Anterior cingulate cortex (tissue), 58 donors: ENCODE measurements at regions not wholly inside any gene's neighbourhood (a gene's known extent, or its start where the extent isn't known, plus 50 kb on each side); places are given as distances from the start of the nearest gene placed in this dataset.

Experiments used
- DNase-seq, 58 donors: peaks; one replicate each; lab custom pipeline; 2025; lab: John Stamatoyannopoulos, UW

DNA sequence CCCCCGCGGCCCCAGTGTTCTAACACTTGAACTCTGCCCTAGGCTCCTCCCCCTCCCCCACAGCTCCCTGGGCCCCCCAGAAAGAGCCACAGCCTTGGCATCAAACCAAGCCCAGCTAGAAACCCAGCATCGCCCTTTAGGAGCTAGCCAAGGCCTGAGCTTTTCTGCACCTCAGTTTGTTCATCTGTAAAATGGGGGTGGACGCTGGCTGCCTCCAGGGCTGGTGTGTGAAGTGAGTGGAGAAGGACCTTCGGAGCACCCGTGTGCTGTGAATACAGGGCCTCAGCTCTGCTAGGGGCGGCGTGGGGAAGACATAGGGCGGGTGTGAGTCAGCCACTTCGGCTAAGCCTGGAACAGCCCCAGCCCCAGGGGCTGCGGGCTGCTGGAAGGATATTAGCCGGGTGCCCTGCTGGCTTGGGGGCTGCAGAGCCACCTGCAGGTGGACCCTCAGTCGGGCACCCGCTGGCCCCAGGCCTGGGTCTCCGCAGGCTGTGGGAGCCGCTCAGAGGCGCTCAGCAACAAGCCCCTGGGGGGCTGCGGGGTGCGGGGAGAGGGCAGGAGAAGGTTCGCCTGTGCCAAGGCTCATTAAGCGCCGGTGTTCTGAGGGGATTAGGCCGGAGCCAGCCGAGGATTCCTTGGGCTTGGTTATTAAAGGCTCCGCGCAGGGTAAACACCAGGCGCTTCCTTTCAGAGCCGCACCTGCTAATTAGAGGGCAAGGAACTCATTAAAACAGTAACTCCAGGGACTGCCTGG, 217.0 kb upstream of the CIBAR2 start:
- peak in 10 of 58 donors; percentile 2 to 59 (median 28) for DNase-seq

DNA sequence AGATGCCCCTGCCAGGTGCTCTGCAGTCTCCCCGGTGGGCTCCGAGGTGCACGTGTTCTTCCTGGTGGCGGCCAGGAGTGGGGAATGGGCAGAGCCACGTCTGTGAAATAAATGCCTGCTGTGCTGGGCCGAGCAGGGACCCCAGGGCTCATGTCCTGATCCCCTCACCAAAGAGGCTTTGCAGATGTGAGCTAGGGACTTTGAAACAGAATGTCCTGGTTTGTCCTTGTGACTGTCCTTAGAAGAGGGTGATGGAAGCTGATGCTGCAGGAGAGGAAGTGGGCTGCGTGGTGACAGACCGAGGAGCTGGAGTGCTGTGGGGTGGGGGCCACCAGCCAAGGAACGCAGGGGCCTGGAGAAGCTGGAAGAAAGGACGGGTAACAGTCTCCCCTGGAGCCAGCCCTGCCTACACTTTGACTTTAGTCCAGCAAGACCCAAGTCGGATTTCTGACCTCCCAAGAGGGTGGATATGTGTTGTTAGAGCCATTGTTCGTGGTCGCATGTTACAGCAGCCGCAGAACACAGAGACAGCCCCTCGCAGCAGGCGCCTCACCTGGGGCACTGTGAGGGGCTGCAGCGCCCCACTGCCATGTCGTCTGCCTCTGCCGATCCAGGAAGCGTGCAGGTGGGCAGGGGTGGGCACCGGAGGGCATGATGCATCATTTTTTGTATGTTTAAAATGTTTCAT, 217.9 kb upstream of the CIBAR2 start:
- no peak for DNase-seq

DNA sequence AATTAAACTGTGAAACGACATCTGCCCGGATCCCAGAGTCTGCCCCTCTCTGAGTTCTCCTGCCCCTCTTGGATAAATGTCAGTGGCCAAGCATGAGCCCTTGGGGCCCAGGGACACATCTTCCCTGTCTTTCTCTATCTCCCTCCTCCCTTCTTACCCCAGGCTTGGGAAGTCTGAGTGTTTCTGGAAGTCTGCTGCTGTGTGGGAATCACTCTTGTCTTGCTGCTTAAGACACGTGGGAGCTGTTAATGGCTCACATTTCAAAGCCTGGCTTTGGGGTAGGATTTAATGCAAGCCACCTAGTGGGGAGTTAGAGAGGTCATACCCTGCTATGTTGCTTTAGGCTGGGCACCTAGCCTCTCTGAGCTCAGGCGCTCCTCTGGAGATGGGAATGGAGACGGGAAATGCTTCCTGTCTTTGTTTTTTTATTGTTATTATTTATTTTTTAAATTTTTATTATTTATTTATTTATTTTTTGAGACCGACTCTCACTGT, 218.5 kb upstream of the CIBAR2 start:
- peak in 1 of 58 donors; percentile 53 for DNase-seq

DNA sequence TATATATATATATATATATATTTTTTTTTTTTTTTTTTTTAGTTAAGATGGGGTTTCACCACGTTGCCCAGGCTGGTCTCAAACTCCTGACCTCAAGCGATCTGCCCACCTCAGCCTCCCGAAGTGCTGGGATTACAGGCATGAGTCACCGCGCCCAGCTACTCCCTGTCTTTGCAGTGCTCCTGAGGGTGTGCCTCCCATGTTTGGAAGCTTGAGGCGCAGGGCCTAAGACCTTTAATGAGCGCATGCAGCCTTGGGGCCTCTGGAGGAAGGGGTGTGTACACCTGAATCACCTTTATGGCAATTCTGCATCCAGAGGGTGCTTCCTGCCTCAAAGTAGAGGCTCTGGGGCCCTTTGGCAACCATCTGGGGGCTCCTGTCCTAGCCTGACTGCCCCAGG, 219.4 kb upstream of the CIBAR2 start:
- no peak for DNase-seq

DNA sequence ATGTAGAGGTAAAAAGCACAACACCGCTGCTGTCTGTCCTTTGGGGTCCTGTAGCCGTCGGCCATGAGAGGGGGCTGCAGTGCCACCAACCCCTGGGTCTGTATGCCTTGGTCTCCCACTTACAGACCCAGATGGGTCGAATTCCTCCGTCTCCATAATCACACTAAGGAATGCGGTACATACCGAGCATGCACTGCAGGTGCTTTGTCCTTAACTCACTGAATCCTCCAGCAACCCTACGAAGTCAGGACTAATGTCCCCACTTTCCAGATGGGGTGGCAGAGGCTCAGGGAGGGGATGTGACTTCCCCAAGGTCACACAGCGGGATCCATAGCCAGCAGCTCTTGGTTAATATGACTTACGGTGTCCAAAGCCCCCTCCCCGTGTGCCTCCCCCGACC, 219.9 kb upstream of the CIBAR2 start:
- DNase-seq = no peak

DNA sequence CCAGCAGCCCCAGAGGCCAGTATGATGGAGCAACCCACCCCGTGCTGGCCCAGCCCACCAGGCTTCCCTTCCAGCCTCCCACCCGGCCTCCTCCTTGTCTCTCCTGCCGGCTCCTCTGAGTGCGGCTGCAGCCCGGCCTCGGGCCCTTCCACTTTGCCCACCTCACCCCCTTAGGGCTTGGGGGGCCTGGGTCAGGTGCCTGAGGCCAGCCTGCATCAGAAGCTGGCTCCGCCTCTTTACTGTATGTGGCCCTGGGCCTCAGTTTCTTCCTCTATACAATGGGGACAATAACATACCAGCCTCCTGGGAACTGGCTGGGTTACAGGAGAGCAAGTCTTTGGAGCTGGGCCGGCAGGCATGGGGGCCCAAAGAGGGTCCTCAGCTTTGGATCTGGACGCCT, 221.1 kb upstream of the CIBAR2 start:
- DNase-seq = no peak

DNA sequence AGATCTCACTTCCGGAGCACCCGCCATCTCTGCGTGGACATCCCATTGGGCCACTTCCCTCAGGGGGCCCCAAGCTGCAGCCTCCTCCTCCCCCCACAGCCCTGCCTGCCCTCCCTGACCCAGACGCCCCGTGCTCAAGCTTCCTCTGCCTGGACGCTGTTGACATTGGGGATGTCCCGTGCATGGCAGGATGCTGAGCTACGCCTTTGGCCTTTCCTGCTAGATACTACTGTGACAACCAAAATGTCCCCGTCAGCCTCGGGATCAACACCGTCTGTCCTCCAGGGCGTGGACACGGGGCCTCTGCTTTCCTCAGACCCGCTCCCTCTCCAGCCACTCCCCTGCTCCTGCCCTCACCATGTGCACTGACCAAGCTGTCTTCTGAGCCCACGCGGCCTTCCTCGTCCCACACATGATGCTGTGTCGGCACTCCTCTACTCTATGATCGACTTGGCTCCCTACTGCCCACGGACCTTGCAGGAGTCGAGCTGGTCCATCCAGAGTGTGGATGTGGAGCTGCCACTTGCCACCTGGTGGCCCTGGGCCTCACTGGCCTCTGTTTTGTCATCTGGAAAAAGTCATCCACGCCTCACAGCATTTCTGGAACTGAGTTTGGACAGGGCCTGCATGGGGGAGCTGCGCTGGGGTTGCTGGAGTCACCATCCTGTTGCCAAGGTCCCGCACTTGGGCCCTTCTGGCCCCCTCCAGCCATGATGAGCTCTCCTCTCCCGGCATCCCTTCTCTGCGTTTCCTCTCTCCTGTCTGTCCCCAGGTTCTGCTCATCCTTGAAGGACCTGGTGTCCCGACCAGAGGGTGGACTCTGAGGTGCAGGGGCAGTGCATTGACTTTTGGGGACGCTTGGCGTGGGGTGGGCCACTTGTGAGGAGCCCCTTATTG, 221.7 kb upstream of the CIBAR2 start:
- no peak for DNase-seq

DNA sequence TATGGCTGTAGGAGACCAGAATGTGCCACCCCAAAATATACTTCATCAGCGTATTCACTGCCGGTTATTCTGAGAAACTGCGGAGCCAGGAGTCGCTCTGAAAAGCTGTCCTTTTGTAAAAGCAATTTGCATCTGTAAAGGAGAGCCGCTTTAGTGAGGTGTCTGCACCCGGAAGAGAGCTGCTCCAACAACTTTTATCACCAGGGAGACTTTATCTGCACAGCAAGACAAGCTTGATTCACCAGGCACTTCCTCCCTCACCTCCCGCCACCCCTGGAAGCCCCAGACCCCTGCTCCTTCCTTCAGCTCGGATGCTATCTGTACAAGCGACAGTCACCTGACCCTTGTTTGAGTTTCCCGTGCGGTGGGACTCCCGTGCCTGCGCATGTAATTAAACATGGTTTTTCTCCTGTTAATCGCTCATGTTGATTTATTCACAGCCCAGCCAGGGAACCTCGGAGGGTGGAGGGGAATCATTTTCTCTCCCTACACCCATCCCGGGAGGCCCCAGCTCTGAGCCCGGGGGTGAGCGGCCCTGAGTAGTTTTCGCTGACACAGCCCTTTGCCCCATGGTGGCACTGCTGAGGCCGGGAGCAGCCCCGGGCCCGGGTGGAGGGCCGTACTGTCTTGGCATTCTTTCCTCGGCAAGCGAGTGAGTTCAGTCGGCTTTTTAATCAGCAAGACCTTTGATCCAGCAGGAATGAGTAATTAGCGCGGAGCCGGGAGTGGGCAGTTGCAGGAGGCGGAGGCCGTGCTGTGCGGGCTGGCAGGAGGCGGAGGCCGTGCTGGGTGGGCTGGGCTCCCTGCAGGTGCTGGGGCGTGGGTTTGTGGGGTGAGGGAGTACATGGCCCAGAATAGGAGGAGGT, 222.7 kb upstream of the CIBAR2 start:
- DNase-seq = peak in 5 of 58 donors; percentile 16 to 48 (median 29)

DNA sequence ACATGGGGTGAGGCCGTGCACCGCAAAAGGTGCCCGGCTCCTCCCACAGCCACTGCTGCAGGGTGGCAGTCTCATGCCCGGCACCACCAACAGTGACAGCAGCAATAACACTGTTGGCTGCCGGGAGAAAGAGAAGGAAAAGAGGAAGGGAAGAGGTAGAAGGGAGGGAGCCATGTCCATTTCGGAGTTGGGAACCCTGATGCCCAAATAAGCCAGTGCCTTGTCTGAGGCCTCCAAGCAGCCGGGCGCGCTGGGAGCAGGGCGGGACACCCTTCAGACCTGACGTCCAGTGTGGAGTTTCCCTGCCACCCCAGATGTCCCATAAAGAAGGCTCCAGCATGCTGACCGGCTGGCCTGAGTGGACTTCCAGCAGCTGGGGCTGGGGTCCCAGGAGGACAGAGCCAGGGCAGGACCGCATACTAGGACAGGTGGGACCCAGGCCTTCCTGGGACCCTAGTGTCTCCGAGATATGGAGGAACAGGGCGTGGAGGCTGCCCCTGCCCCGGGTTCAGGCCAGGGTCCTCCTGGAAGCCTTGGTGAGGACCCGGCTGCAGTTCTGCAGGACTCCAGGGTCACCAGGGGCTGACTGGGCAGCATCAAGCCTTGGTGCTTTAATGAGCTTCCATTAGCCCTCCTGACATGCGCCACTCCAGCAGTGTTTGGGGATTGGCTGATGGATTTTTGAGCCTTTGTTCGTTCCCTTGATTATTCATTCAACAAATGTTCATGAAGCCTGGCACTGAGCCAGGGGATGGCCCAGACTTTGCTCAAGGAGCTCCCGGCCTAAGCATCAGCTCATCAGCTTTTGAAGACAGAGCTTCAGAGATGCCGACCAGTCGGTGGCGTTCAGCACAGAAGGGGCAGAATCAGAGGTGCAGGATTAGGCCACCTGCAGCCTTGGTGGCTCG, 223.6 kb upstream of the CIBAR2 start:
- peak in 4 of 58 donors; percentile 13 to 54 (median 27) for DNase-seq

DNA sequence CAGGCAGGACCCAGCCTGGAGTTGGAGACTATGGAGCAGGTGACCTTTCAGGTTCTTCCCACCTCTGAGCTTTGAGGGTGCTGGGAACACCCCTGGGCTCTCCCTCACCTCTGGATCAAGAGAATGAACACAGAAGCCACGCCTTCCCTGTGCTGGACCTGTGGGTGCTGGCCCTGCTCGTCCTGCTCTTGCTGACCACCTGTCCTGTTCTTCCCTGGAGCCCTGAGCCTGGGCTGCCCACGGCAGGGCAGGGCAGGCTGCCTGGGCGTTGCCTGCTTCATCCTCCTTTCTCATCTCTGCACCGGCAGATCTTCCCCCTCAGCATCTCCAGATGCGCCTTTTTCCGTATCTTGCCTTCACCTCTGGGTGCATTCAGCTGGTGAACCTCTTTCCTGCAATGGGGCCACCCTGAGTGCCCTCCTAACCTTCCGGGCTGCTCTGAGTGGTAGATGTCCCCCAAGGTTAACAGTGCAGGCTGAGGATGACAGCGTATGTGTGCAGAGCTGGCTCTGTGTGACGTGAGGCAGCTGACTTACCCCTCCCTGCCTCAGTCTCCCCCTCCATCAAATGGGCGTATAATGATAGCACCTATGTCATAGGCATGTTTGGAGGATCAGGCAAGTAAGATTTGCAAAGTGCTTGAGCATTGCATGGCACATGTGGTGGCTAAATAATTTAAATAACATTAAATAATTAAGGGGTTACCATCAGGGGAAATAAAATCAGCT, 225.8 kb upstream of the CIBAR2 start:
- DNase-seq = no peak

DNA sequence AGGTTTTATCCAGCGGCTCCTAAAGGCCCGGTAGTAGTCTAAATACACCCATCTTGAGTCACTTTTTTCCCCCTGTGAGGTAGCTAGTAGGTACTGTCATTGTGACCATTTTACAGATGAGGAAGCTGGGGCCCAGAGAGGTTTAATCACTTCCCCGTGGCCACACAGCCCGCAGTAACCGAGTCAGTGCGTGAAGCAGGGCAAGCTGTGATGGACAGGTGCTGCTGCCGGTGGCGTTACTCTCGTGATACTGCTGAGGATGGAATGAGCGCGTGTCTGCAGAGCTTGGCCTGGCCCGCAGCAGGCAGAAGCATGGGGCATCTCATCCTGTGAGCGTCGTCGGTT, 226.3 kb upstream of the CIBAR2 start:
- no peak for DNase-seq

DNA sequence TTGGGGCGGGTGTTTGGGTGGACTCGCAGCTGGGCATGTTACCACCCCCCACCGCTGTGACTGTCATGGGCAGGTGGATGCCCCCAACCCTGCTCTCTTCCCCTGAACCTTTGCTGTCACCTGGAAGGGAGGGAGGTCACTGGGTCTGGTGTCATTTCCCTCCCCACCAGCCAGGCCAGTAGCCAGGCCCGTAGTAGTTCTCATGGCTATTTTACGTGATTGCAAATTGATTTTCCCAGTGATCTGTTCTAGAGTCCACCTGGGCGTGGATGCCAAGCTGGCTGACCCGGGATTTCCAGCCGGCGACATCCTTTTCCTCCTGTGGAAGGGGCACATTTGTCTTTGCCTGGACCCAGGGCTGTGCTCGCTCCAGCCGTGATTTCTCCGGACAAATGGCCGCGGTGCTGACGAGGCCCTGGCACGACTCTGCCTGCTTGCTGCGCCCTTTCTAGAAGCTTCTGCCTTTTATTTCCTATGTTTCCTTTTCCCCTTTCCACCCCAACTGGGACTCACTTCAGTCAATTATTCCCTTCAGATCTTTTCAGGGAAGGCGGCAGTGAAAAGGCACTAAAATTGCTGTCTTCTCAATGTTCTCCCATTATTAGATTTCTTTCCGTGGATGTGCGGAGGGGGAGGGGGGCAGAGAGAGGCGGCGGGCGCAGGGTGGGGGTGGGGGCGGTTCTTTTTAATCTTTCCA, 226.9 kb upstream of the CIBAR2 start:
- no peak for DNase-seq

DNA sequence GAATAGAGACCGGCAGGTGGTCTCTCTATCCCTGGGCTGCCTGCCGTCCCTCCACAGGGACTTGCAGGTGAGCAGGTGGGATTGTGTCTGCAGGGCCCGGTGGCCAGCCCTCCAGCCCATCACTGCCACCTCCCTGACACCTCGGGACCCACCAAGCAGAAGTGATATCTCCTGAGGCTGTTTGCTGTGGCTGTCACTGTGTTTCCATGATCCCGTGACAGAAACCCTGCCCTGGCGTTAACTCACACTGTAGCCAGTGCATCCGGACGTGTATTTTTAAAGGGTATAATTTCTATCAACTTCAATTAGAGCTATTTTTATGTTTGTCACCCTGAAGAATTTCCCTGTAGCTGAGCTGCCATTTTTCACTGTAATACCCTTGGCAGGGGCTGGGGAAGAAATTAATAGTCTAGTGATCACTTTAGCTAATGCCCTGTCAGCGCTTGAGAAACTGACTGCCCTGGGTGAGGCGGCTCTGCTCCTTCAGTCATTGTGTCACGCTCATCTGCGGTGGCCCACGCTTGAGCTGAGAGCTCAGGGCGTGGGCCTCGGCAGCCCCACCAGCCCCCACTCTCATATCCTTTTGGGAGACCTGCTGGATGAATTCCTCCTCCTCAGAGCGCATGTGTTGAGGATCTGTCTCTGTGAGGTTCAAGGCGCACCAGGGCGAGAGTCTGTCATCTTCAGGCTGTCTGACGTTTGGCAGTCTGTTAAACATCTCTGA, 229.9 kb upstream of the CIBAR2 start:
- DNase-seq = peak in 1 of 58 donors; percentile 37

DNA sequence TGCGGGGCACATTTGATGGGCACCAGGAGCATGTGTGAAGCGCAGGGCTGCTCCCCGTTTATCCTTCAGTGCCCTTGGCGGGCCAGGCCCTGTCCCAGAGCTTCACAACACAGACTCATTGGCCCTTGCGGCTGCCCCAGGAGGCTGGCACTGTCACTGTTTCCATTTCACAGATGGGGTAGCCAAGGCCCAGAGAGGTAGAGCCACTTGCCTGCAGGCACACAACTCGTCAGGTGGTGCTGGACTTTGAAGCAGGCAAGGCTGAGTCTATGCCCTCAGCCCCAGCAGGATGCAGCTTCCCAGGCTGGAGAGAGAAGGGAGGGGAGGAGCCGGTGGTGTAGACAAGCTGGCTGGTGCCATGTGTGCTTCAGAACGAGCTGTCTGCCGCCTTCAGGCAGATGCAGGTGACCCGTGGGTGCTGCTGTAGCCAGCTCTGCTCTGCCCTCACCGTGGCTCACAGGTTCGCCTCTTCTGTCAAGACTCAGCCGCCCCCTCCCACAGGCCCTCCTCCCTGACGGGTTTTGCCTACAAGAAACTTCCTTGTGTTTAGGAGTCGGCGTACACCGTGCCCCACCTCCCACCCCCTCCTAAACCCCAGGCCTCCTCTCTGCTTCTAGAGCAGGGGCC, 232.3 kb upstream of the CIBAR2 start:
- no peak for DNase-seq

DNA sequence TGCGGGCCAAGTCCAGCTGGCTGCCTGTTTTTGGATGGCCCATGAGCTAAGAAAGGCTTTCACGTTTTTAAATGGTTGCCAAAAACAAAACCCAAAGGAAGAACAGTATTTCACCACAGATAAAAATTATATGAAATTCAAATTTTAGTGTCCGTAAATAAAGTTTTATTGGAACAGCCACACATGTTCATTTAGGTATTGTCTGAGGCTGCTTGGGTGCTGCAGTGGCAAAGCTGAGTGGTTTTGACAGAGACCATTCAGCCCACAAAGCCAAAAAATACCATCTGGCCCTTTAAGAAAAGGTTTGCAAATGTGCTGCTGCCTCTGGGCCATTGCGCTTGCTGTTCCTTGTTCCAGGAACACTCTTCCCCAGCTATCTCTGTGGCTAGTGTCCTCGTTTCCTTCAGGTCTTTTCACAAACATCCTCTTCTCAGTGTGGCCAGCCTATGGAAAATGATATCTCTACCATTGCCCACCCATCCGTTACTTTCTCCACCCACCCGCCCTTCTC, 232.9 kb upstream of the CIBAR2 start:
- DNase-seq = no peak
